GM19463 (cell line): ENCODE measurements at regions not wholly inside any gene's neighbourhood (a gene's known extent, or its start where the extent isn't known, plus 50 kb on each side); places are given as distances from the start of the nearest gene placed in this dataset.

Source experiments
- ATAC-seq: cut with Tn5 transposase; IDR thresholded peaks from one replicate; pipeline ENCODE4 v1.9.1; 2021; ENCODE audit warnings: mild to moderate bottlenecking, moderate library complexity; ENCODE audit not compliant: unreplicated experiment

GRCh38 chr12:17550011-17550410 is 540.0 kb downstream of the RERGL start:
- ATAC-seq: no peak

DNA sequence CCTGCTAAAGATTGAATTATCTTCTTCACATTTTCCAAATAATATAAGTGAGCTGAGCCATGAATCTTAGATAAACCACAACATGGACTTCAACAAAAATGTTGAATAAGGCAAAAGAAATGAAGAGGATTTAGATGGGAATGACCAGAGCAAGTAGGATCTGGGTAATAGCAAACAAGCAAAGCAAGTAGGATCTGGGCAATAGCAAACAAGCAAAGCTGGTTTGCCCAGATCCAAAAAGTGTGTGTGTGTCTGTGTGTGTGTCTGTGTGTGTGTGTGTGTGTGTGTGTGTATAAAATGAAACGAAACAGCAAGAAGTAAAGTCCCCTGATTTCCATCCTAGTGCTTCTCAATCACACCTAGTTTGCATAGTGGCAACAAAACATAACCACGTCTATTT is 549.1 kb downstream of the RERGL start:
- ATAC-seq: no peak

DNA sequence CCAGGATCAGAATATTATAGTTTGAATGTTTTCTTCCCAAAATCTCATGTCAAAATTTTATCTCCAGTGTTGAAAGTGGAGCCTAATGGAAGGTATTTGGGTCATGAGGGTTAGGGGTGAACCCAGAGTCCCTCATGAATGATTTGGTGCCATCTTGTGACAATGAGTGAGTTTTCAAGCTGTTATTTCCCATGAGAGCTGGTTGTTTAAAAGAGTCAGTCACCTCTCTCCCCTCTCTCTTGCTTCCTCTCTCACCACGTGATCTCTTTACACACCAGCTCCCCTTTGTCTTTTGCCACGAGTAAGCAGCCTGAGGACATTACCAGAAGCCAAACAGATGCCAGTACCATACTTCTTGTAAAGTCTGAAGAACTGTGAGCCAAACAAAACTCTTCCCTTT is 561.6 kb downstream of the RERGL start:
- ATAC-seq: no peak

DNA sequence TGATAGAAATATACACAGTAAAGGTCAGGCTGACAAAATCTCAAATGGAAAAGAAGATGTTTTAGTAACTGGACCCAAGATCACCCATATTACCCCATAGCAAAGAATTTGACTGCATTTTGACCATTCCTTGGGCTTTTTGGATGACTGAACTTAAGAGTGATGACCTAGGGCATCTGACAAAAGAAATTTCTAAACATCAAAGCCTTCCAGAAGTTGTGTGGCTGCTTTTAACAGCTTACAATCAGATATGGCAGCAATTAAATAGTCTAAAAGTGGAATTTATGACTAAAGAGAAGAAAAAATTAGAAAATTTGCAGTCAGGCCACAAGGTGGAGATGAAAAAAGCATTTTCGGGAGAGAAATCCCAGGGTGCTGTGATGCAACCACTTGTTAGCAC is 563.0 kb downstream of the RERGL start:
- ATAC-seq: no peak

GRCh38 chr12:17511369-17511768 is 578.6 kb downstream of the RERGL start:
- ATAC-seq: no peak

- no peak for ATAC-seq
Measured at GRCh38 chr12:17507336-17507735, 582.7 kb downstream of the RERGL start.

GRCh38 chr12:17503742-17504141 is 586.3 kb downstream of the RERGL start:
- ATAC-seq: no peak

DNA sequence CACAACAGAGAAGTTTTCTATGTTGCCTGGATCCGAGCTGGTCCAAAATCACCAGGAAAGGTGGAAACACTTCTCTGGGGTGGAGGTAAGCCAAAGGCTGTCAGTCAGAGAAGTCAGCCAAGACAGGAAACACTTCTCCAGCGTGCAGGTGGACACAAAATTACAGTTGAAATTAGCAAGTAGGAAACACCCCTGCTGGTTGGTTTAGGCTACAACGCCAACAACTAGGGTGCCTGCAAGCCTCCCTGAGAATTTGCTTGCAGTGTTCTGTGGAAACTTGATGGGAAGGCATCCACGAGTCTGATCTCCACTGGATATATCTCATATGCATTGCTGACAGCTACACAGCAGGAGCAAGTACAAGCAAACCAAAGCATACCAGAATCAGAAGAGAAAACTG is 600.5 kb downstream of the RERGL start:
- no peak for ATAC-seq

- ATAC-seq: no peak
Measured at GRCh38 chr12:17478908-17479673, 610.9 kb downstream of the RERGL start.

GRCh38 chr12:17470460-17470859 is 619.5 kb downstream of the RERGL start:
- no peak for ATAC-seq

GRCh38 chr12:17459214-17459613 is 630.8 kb downstream of the RERGL start:
- ATAC-seq: no peak

GRCh38 chr12:17456486-17456885 is 633.5 kb downstream of the RERGL start:
- no peak for ATAC-seq

- no peak for ATAC-seq
Measured at GRCh38 chr12:17438141-17438540, 651.9 kb downstream of the RERGL start.

DNA sequence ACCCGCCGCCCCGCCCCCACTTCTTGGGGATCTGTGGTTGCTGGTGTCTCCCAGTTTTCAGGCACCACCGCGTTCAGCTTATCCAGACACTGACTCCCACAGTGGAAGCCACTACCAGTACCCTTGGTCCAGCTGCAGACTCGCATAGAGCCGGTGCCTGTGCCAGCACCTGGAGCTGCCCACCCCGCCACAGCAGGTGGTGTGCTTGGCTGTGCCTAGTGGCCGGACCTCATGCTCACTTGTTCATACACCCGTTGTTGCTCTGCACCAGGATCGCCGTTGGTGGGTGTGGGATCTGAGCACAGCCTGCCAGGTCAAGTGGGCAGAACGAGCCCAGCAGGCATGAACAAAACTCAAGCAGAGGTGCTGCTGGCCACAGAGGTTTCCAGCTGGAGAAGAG is 673.2 kb downstream of the RERGL start:
- ATAC-seq: no peak

GRCh38 chr12:17414596-17414995 is 675.4 kb downstream of the RERGL start:
- no peak for ATAC-seq

DNA sequence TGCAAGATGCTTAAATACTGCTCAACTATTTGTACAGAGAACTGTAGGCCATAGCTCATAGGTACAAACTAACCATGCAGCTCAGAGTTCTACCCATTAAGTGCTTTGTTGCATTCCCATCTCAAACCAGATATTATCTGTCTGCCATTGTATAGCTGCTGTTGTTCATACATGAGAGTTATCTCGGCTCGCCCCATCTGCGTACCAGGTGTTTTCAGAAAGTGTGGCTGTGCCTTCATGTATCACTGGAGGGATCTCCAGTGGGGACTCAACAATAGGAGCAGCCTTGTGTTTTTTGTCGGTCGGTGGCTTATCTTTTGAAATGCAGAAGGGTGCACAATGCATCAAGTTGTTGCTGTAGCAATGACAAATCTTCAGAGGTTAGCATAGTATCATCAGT is 678.3 kb downstream of the RERGL start:
- no peak for ATAC-seq

GRCh38 chr12:17388679-17389078 is 701.3 kb downstream of the RERGL start:
- no peak for ATAC-seq

- ATAC-seq: no peak
Measured at GRCh38 chr12:17383321-17383720, 706.7 kb downstream of the RERGL start.

DNA sequence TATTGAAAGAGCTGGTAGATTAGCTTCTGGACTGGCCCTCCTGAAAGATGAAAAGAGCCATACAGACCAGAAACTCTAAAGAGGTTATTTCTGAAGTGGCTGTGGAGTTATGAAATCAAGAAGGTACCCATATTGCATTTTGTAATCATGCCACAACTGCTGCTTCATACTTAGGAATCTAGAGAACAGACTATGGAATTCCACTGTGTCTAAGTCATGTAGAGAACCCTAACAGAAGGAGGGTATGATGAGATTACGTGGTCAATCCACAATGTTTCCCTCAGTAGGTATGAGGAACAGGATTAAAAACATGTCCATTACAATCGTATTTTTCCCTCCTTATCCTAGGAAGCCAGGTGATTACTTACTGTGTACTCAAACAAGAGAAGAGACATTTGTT is 708.8 kb downstream of the RERGL start:
- no peak for ATAC-seq

GRCh38 chr12:17372508-17372907 is 717.5 kb downstream of the RERGL start:
- no peak for ATAC-seq

- ATAC-seq: no peak
Measured at GRCh38 chr12:17371491-17372215, 718.3 kb downstream of the RERGL start.

GRCh38 chr12:17370621-17371020 is 719.4 kb downstream of the RERGL start:
- ATAC-seq: no peak

DNA sequence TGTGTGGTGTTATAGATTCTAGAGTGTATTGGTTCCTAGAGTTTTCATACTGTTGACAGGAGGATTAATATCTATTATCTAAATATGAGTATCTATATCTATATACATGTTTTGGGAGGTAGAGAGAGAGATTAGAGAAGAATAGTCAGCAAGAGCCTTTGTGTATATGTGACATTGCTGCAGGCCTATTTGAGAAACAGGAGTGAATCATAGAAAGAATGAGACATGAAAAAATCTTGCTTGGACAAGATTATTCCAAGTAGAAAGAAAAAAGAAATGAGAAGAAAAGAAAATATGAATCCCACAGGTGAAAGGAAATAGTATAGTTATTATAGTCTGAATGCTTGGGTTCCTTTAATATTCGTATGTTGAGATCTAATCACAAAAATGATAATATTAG is 720.4 kb downstream of the RERGL start:
- ATAC-seq: no peak
